ENCODE measurements at regions not wholly inside any gene's neighbourhood (a gene's known extent, or its start where the extent isn't known, plus 50 kb on each side); places are given as distances from the start of the nearest gene placed in this dataset.
A peak's percentile ranks its signal among the peaks of the same experiment; 100 is the strongest.

- Histone ChIP-seq H3K4me3 (ENCODE audit: low read depth, low read length, poor library complexity, severe bottlenecking) (no peak overlapping the region), H3K27ac (ENCODE audit: low read depth, low read length, poor library complexity, severe bottlenecking) (no peak overlapping the region), H3K36me3 (ENCODE audit: insufficient read depth, low read length, poor library complexity, severe bottlenecking) (no peaks in the 10 kb centered on the region), H3K9me3 (ENCODE audit: low read depth, low read length, poor library complexity, severe bottlenecking) (peaks cover 8% of the 10 kb centered on the region), H3K4me1 (ENCODE audit: insufficient read depth, low read length, poor library complexity, severe bottlenecking) (peaks cover 6% of the 10 kb centered on the region), H3K27me3 (replicated peaks; ENCODE audit: insufficient read depth, low read depth, low read length, poor library complexity) (no peaks in the 10 kb centered on the region)
- BruUV-seq (replicated peaks): no TSS peak
- POLR2A ChIA-PET (ENCODE audit: low non-redundant PET): no interaction called here
- DNase-seq (ENCODE audit: low spot score): peak; percentile 41
- CTCF ChIA-PET: no interaction called here
- TF ChIP-seq EZH2 (IDR thresholded peaks at IDR 0.05; ENCODE audit: borderline replicate concordance, low read depth, low read length, poor library complexity, severe bottlenecking) (no peak), CTCF (conservative IDR thresholded peaks at IDR 0.05; ENCODE audit: low read depth, low read length) (no peak)
- intact Hi-C loops (cut with micrococcal nuclease; ENCODE audit: unreplicated experiment): no loop called here
Measured at GRCh38 chr19:28290963-28291657, 921.8 kb downstream of the UQCRFS1 start.

GRCh38 chr19:28289295-28290063 is 923.5 kb downstream of the UQCRFS1 start:
- ChIA-PET POLR2A (ENCODE audit: low non-redundant PET) (no interaction called here), CTCF (no interaction called here)
- H3K36me3 ChIP-seq (ENCODE audit: insufficient read depth, low read length, poor library complexity, severe bottlenecking): no peaks in the 10 kb centered on the region
- TF ChIP-seq CTCF (conservative IDR thresholded peaks at IDR 0.05; ENCODE audit: low read depth, low read length) (no peak), EZH2 (IDR thresholded peaks at IDR 0.05; ENCODE audit: borderline replicate concordance, low read depth, low read length, poor library complexity, severe bottlenecking) (no peak)
- H3K27ac ChIP-seq (ENCODE audit: low read depth, low read length, poor library complexity, severe bottlenecking): peak overlapping the region; percentile 42
- peaks cover 6% of the 10 kb centered on the region for H3K4me1 ChIP-seq (ENCODE audit: insufficient read depth, low read length, poor library complexity, severe bottlenecking)
- H3K27me3 ChIP-seq (replicated peaks; ENCODE audit: insufficient read depth, low read depth, low read length, poor library complexity): no peaks in the 10 kb centered on the region
- intact Hi-C loops (cut with micrococcal nuclease; ENCODE audit: unreplicated experiment): no loop called here
- H3K9me3 ChIP-seq (ENCODE audit: low read depth, low read length, poor library complexity, severe bottlenecking): peaks cover 8% of the 10 kb centered on the region
- H3K4me3 ChIP-seq (ENCODE audit: low read depth, low read length, poor library complexity, severe bottlenecking): no peak overlapping the region
- peak; percentile 76 for DNase-seq (ENCODE audit: low spot score)
- BruUV-seq (replicated peaks): no TSS peak

- no peaks in the 10 kb centered on the region for H3K36me3 ChIP-seq (ENCODE audit: insufficient read depth, low read length, poor library complexity, severe bottlenecking)
- DNase-seq (ENCODE audit: low spot score): no peak
- BruUV-seq (replicated peaks): no TSS peak
- no peak overlapping the region for H3K27ac ChIP-seq (ENCODE audit: low read depth, low read length, poor library complexity, severe bottlenecking)
- no peak overlapping the region for H3K4me3 ChIP-seq (ENCODE audit: low read depth, low read length, poor library complexity, severe bottlenecking)
- POLR2A ChIA-PET (ENCODE audit: low non-redundant PET): no interaction called here
- intact Hi-C loops (cut with micrococcal nuclease; ENCODE audit: unreplicated experiment): no loop called here
- no peak for TF ChIP-seq EZH2 (IDR thresholded peaks at IDR 0.05; ENCODE audit: borderline replicate concordance, low read depth, low read length, poor library complexity, severe bottlenecking)
- TF ChIP-seq CTCF (conservative IDR thresholded peaks at IDR 0.05; ENCODE audit: low read depth, low read length): no peak
- CTCF ChIA-PET: no interaction called here
- H3K9me3 ChIP-seq (ENCODE audit: low read depth, low read length, poor library complexity, severe bottlenecking): peaks cover 8% of the 10 kb centered on the region
- no peaks in the 10 kb centered on the region for H3K27me3 ChIP-seq (replicated peaks; ENCODE audit: insufficient read depth, low read depth, low read length, poor library complexity)
- H3K4me1 ChIP-seq (ENCODE audit: insufficient read depth, low read length, poor library complexity, severe bottlenecking): peaks cover 6% of the 10 kb centered on the region
Measured at GRCh38 chr19:28288572-28289264, 924.2 kb downstream of the UQCRFS1 start.
